Stimulated activated CD4-positive, alpha-beta T cell treated with anti-CD3 and anti-CD28 coated beads, Interleukin-15, amount 100 ng/mL, for 1 hour (primary cell): ENCODE measurements at regions not wholly inside any gene's neighbourhood (a gene's known extent, or its start where the extent isn't known, plus 50 kb on each side); places are given as distances from the start of the nearest gene placed in this dataset.

Source experiments
- DNase-seq, 2 donors: peaks; one replicate each; pipeline ENCODE4 v3.0.0-alpha.2; 2020; ENCODE audit warnings: low read depth in 1 of 2, low spot score in 1 of 2

- no peak for DNase-seq
These were observed 53.2 kb upstream of the FSTL4 start for GRCh38 chr5:133665571-133665970.

GRCh38 chr5:133664422-133664821 lies 52.1 kb upstream of the FSTL4 start:
- DNase-seq, result no peak

GRCh38 chr5:133663397-133664054 lies 51.2 kb upstream of the FSTL4 start:
- DNase-seq, result no peak

GRCh38 chr5:133662578-133662977 lies 50.2 kb upstream of the FSTL4 start:
- DNase-seq, result no peak
